Globus pallidus (tissue), 1 donor: ENCODE measurements at regions not wholly inside any gene's neighbourhood (a gene's known extent, or its start where the extent isn't known, plus 50 kb on each side); places are given as distances from the start of the nearest gene placed in this dataset.
"Not testable (repeated sequence)": the region's sequence is repeated elsewhere in the genome, so short reads cannot be mapped to it uniquely, and the experiment has no call there.

Experiments used
- DNase-seq: peaks from one replicate; pipeline ENCODE4 v3.0.0-alpha.2; 2015; ENCODE audit warnings: low spot score

GRCh38 chr11:97548280-97548679, 1158.5 kb downstream of the JRKL start:
- no peak for DNase-seq

DNA sequence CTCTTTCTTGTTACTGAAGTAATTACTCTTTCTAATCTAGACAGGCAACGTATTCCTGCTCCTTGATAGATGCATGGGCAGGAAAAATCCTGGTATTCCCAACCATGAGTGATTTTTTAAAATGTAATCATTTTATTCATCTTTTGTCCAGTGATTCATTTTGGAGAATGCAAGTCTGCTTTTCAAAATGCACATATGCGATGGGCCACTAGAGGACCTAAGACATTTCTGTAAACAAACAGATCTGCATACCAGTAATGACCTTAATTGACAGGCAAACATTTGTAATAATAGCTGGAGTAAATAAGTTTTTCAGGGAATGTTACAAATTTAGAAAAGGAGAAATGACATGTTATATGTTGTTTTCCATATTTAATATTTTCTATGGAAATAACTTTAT, 1167.6 kb downstream of the JRKL start:
- DNase-seq: peak; percentile 1

DNA sequence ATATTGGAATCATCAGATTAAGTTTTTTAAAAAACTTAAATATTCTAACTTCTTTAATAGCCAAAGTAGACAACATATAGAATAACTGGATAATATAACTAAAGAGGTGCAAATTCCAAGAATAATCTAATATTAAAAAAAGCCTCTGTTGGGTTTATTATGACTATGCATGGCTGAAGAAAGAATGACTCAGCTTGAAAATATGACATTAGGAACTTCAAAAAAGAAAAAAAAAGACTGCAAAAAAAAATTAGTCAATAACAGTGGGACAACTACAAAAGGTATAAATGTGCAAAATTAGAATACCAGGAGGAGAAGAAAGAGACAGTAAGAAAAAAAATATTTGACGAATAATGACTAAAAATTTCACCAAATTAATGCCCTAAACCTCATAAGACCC, 1178.0 kb downstream of the JRKL start:
- DNase-seq: no peak

- DNase-seq: no peak
Measured at GRCh38 chr11:97570636-97571035, 1180.8 kb downstream of the JRKL start.

DNA sequence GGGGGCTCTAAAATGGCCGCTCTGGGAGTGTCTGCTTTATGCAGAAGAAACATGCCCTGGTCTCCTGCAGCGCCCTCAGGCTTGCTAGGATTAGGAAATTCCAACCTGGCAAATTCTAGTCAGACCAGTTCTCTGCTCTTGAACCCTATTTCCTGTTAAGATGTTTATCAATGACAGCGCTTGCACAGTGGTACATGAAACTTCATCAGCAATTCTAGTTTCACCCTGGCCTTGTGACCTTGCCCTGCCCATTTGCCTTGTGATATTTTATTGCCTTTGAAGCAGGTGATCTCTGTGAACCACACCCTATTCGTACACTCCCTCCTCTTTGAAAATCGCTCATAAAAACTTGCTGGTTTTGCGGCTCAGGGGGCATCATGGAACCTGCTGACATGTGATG, 1184.0 kb downstream of the JRKL start:
- DNase-seq: not testable (repeated sequence)

GRCh38 chr11:97574976-97575665, 1185.3 kb downstream of the JRKL start:
- no peak for DNase-seq

GRCh38 chr11:97607291-97608000, 1217.6 kb downstream of the JRKL start:
- DNase-seq: no peak

DNA sequence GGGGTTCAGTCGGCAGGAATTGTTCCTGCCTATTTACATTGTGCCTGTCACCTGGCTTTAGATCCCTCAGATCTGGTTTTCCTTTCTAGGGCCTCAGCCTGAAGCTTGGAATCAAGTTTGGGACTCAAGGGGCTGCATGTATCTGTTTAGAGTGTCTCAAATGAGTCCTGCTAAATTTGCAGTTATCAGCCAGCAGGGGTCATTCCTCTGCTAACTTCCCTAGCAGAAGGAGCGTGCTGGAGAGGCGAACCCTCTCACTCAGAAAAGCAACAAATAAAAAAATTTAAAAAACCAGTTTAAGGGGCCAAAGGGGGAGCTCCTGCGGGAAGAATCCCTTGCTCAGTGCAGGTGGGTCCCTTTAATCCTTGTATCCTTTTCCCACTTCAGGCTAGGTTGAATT, 1220.2 kb downstream of the JRKL start:
- no peak for DNase-seq

DNA sequence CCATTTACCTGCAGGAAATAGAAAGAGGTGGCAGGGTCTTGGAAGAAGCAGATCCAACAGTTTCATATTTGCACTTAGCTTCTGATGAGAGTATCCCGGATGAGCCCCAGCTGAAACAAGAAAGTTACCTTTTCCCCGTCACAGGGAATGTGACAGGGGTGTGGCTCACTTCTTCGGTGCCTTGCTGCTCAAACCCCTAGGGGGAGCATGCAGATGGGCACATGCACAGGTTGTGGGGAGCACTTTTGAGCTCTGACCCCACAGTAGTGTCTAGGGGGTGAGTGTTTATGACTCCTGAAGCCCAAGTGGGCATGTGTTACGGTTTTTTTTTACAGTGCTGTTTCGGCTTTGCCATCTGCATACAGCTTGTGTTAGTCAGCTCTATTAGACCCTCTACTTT, 1221.0 kb downstream of the JRKL start:
- DNase-seq: no peak

DNA sequence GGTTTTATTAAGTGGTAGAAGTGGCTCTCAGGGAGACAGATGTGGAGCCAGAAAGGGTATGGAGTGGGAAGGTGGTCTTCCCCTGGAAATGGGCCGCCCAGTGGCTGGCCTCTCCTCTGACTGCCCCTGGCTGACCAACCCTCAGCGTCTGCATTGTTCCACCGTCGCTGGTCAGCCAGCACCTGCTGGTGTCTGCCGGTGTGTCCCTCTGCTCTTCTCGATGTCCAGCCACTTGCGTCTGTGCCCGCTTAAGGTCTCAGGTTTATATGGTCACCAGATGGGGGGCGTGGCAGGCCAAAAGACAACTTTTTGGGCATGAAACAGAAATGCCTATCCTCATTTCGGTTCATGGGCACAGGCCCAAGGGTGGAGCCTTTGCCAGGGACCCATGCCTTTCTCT, 1221.5 kb downstream of the JRKL start:
- DNase-seq: no peak

- DNase-seq: no peak
Measured at GRCh38 chr11:97614606-97615005, 1224.8 kb downstream of the JRKL start.

DNA sequence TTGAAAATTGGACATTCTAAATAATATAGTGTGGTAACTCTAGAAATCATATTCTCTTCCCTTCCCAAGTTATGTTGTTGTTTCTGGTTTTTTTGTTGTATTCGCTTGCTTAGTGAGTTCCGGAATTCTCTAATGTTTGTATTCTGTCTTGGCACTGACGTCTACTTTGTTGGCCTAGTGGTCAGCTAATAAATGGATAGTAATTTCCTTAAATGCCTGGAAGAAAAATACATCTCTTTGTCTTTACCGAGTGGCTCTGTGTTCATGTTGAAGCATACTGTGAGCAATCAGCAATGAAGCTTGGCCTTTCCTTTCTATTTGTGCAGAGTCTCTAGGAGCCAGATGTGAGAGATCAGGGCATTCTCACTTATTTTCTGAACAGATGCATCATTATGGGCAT, 1225.7 kb downstream of the JRKL start:
- DNase-seq: no peak

DNA sequence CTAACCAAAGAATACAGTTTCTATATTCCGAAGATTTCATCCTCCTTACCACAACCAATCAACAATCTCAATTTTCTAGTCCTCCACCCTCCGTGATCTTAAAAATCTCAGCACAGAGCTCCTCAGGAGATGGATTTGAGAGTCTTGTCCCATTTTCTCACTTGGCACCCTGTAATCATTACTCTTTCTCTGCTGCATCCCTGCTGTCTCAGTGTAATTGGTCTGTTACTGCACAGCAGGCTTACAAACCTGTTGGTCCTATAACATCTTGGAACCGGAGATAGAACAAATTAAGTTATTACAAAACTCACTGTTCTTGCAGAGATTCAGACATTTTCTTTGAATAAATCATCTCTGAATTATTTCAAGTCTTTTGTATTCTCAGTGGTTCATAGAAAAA, 1227.2 kb downstream of the JRKL start:
- DNase-seq: no peak

- no peak for DNase-seq
Measured at GRCh38 chr11:97620007-97620406, 1230.2 kb downstream of the JRKL start.

DNA sequence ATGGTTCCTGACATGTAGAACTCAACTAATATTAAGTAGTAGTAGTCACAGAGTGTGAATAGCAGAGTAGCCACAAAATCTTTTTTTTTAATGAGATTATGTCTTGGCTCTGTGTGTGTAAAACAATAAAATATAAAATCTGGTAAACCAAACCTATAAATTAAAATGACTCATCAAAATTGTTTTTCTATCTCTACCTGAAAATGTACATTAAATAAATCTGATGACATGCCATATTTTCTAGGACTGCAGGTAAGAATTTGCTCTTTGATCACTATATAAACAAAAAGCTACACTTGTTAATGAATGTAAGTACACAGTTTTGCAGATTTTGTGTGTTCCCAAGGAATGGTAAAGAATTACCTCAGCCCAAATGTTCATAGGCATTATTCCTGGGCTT, 1231.5 kb downstream of the JRKL start:
- DNase-seq: no peak

DNA sequence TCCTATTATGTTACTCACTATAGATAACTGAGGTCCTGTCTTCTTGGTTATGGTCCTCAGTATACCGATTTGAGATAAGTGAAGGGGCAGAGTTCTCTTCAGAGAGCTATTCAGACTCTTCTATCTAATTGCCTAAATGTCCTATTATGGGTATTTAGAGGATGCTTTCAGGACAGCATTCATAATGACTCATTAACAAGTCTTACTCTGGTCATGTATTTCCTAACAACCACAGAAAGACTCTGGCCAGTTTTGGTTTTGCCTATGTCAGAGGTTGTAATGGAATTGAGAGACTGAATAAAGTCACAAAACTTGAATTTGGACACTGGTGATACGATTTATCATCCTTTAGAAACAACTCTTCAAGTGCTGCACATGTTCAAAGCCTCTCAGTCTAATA, 1233.0 kb downstream of the JRKL start:
- no peak for DNase-seq

DNA sequence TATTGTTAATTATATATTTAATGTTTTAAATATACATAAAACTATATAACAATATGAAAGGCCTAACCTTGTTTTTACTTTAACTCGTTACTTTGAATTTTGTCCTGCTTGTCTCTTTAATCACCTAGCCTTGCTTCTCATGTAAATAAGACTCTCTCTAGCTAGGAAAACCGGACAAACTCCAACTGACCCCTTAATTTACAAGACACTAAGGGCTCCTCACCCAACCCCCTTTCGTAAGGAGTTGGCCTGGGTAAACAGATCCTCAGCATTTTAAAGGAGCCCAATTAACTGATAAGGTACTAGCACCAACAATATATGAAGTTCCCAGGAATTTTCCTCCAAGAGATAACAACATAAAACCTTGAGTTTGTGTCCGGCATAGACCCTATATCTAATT, 1246.9 kb downstream of the JRKL start:
- not testable (repeated sequence) for DNase-seq

DNA sequence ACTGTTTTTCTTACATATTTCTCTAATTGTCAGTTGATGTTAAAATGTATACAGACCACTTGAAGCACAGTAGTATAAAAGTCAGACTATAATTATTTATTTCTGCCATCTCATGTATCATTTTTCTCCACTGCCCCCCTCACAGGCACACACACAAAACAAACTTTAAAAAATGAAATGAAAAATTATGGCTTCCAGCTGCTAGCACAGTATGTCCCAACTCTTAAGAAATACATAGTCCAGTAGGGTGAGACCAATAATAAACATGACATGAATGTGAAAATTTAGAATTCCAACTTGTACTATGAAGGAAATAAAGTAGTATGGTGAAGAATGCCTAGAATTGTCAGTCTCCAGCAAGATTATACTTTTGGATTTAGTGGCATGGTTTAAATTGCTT, 1247.9 kb downstream of the JRKL start:
- no peak for DNase-seq

DNA sequence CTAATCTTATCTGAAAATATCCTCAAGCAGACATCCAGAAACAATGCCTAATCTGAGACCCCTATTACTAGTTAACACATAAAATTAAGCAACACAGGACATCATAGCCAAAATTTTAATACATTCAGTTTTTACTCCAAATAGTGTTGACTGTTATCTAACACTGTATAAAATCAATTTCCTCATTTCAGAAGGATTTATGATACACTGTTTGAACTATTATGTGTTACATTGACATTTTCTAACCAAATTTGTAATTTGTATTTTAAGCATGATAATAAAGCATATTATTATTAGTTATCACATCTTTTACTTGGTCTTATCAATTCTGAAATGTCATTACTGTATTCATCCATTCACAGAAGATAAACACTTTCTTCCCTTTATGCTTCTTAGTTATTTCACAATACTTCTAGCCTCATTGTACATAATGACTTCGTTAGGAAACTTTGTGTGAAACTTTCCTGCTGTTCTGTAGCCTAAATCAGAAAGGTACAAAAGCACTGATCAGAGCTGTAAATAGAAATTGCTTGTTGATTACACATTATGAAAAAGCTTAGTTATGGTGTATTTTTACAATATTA, 1248.9 kb downstream of the JRKL start:
- DNase-seq: no peak

DNA sequence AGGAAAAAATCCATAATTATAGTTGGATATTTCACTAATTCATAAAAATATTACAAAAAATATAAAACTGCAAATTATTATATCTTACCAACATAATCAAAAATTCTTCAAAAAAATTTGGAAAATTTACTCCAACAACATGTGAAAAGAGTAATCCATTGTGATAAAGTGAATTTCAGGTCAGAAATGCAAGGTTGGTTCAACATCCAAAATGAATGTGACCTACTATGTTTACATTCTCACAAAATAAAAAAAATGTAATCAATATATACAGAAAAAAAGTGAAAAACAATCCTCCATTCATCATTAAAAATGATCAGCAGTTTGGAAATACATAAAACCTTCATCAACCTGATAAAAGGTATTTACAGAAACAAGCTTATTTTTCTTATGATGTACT, 1252.2 kb downstream of the JRKL start:
- no peak for DNase-seq

DNA sequence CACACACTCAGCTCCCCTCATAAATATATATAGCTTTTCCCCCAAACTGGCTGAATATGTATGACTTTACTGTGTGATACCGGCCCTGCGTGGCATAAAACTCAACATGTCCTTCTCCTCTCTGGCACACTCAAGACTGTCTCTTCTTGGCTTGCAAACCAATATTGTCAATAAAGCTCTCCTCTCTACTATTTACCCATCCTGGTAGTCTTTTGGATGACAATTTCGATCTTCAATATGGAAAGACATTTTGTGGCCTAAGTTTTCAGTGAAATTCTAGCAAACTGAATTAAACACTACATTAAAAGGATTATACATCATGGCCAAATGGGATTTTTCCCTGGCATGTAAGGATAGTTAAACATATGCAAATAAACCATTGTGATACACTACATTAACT, 1255.9 kb downstream of the JRKL start:
- no peak for DNase-seq

- no peak for DNase-seq
Measured at GRCh38 chr11:97656356-97656755, 1266.5 kb downstream of the JRKL start.

- no peak for DNase-seq
Measured at GRCh38 chr11:97657852-97658251, 1268.0 kb downstream of the JRKL start.

- no peak for DNase-seq
Measured at GRCh38 chr11:97667057-97667456, 1277.2 kb downstream of the JRKL start.
